Ascending aorta (tissue), 2 donors: ENCODE measurements at regions not wholly inside any gene's neighbourhood (a gene's known extent, or its start where the extent isn't known, plus 50 kb on each side); places are given as distances from the start of the nearest gene placed in this dataset.

ENCODE experiments used
- DNase-seq, 2 donors: peaks; one replicate each; pipeline ENCODE4 v3.0.0-alpha.2; 2019; ENCODE audit warnings: low spot score in 2 of 2
- H3K27ac ChIP-seq, 2 donors: fragments of 200-600 bp; sonication (generic); one replicate each; pipeline ENCODE4 v1.5.1; 2016 to 2017; ENCODE audit warnings: mild to moderate bottlenecking in 1 of 2
- H3K27me3 ChIP-seq: fragments of 200-600 bp; sonication (generic); one replicate; pipeline ENCODE4 v1.5.1; 2017
- H3K36me3 ChIP-seq, 2 donors: fragments of 200-600 bp; sonication (generic); one replicate each; pipeline ENCODE4 v1.5.1; 2016
- H3K4me1 ChIP-seq, 2 donors: fragments of 200-600 bp; sonication (generic); one replicate each; pipeline ENCODE4 v1.5.1; 2016 to 2017; ENCODE audit warnings: mild to moderate bottlenecking in 1 of 2
- H3K4me3 ChIP-seq, 2 donors: fragments of 200-600 bp; sonication (generic); one replicate each; pipeline ENCODE4 v1.5.1; 2016 to 2017; ENCODE audit warnings: mild to moderate bottlenecking in 1 of 2
- H3K9me3 ChIP-seq, 2 donors: fragments of 200-600 bp; sonication (generic); one replicate each; pipeline ENCODE4 v1.5.1; 2016
- CTCF ChIP-seq, 3 experiments: fragments of 200-600 bp in 2 of 3; fragments of 450-650 bp in 1 of 3; sonication (generic) in 2 of 3; IDR thresholded peaks; one replicate each; pipeline ENCODE4 v1.5.1; 2016 to 2019; ENCODE audit warnings: antibody characterized with exemption in 3 of 3, mild to moderate bottlenecking in 1 of 3, moderate library complexity in 1 of 3
- intact Hi-C: fragments of 100-400 bp; cut with DNase I; formaldehyde crosslinking; loops from one replicate; pipeline ENCODE4 v1.15.1; 2023

GRCh38 chr15:35987056-35987455 lies 441.1 kb upstream of the DPH6 start:
- intact Hi-C loops, result no loop called here
- no peak overlapping the region for H3K4me3 ChIP-seq
- peaks cover 0 to 16% of the 10 kb centered on the region in 2 donors for H3K4me1 ChIP-seq
- peak overlapping the region; percentile 23 to 35 for H3K27ac ChIP-seq
- no peaks in the 10 kb centered on the region for H3K27me3 ChIP-seq
- no peaks in the 10 kb centered on the region for H3K36me3 ChIP-seq
- no peaks in the 10 kb centered on the region for H3K9me3 ChIP-seq
- TF ChIP-seq CTCF (IDR thresholded peaks at IDR 0.05), result no peak
- no peak for DNase-seq

GRCh38 chr15:35991386-35991785 lies 445.4 kb upstream of the DPH6 start:
- intact Hi-C loops, result no loop called here
- H3K36me3 ChIP-seq, result no peaks in the 10 kb centered on the region
- DNase-seq, result no peak
- H3K27ac ChIP-seq, result no peak overlapping the region
- H3K9me3 ChIP-seq, result no peaks in the 10 kb centered on the region
- H3K4me3 ChIP-seq, result no peak overlapping the region
- no peak for TF ChIP-seq CTCF (IDR thresholded peaks at IDR 0.05)
- H3K27me3 ChIP-seq, result no peaks in the 10 kb centered on the region
- peaks cover 0 to 4% of the 10 kb centered on the region in 2 donors for H3K4me1 ChIP-seq

- Histone ChIP-seq H3K27ac (no peak overlapping the region), H3K4me1 (no peaks in the 10 kb centered on the region), H3K27me3 (no peaks in the 10 kb centered on the region), H3K9me3 (no peaks in the 10 kb centered on the region), H3K4me3 (no peak overlapping the region), H3K36me3 (no peaks in the 10 kb centered on the region)
- intact Hi-C loops, result no loop called here
- DNase-seq, result no peak
- no peak for TF ChIP-seq CTCF (IDR thresholded peaks at IDR 0.05)
These were observed 446.8 kb upstream of the DPH6 start for GRCh38 chr15:35992791-35993190.

- Histone ChIP-seq H3K27me3 (no peaks in the 10 kb centered on the region), H3K4me1 (no peaks in the 10 kb centered on the region), H3K36me3 (no peaks in the 10 kb centered on the region), H3K9me3 (no peaks in the 10 kb centered on the region), H3K4me3 (no peak overlapping the region), H3K27ac (no peak overlapping the region)
- intact Hi-C loops, result no loop called here
- no peak for TF ChIP-seq CTCF (IDR thresholded peaks at IDR 0.05)
- DNase-seq, result no peak
These were observed 447.2 kb upstream of the DPH6 start for GRCh38 chr15:35993196-35993595.

GRCh38 chr15:35994876-35995275 lies 448.9 kb upstream of the DPH6 start:
- Histone ChIP-seq H3K36me3 (no peaks in the 10 kb centered on the region), H3K27me3 (no peaks in the 10 kb centered on the region), H3K27ac (no peak overlapping the region), H3K4me3 (no peak overlapping the region), H3K9me3 (no peaks in the 10 kb centered on the region), H3K4me1 (no peaks in the 10 kb centered on the region)
- no peak for TF ChIP-seq CTCF (IDR thresholded peaks at IDR 0.05)
- no peak for DNase-seq
- intact Hi-C loops, result no loop called here
